ENCODE measurements at regions not wholly inside any gene's neighbourhood (a gene's known extent, or its start where the extent isn't known, plus 50 kb on each side); places are given as distances from the start of the nearest gene placed in this dataset.

- H3K9me3 ChIP-seq (ENCODE audit: low read length): no peaks in the 10 kb centered on the region
- H2AFZ ChIP-seq (ENCODE audit: low read length): no peak overlapping the region
- in situ Hi-C loops (cut with HindIII; ENCODE audit: extremely low pct_ligation_motif_present, low pct_unique_long_range_greater_than_20kb): no loop called here
- no peak overlapping the region for H3K4me3 ChIP-seq (replicated peaks in 1 of 3; ENCODE audit: insufficient read depth in 1 of 3, low read depth in 2 of 3, low read length in 3 of 3)
- intact Hi-C loops (cut with micrococcal nuclease; ENCODE audit: unreplicated experiment): no loop called here
- H3K4me2 ChIP-seq (ENCODE audit: low read depth, low read length): no peak overlapping the region
- ChIA-PET CTCF (ENCODE audit: low intra/inter-chr PET ratio, low total read pairs) (no interaction called here), POLR2A (no interaction called here)
- DNase-seq (ENCODE audit: low spot score) (no peak), ATAC-seq (no peak), FAIRE-seq (no peak)
- no peaks in the 10 kb centered on the region for H3K36me3 ChIP-seq (replicated peaks in 1 of 2; ENCODE audit: control insufficient read depth in 1 of 2, insufficient read depth in 2 of 2, low read length in 2 of 2)
- H3K79me2 ChIP-seq (ENCODE audit: insufficient read depth, low read length): no peaks in the 10 kb centered on the region
- WGBS (ENCODE audit: low lambda C conversion rate): 69% methylated on average over 27 of the region's 34 CpGs
- H3K4me1 ChIP-seq (ENCODE audit: insufficient read depth, low read length): peaks cover 10% of the 10 kb centered on the region
- H4K20me1 ChIP-seq (ENCODE audit: insufficient read depth, low read length): no peaks in the 10 kb centered on the region
- no peaks in the 10 kb centered on the region for H3K27me3 ChIP-seq (ENCODE audit: control insufficient read depth in 1 of 2, insufficient read depth in 2 of 2, low read length in 2 of 2)
- TF ChIP-seq RNF2 (conservative IDR thresholded peaks at IDR 0.05; ENCODE audit: low read depth) (no peak), ZNF335 (CRISPR knock-in tag; IDR thresholded peaks at IDR 0.05) (no peak), ZNF343 (CRISPR knock-in tag; IDR thresholded peaks at IDR 0.05) (no peak), PHF21A (CRISPR knock-in tag; IDR thresholded peaks at IDR 0.05) (no peak), ZNF276 (CRISPR knock-in tag; IDR thresholded peaks at IDR 0.05; ENCODE audit: low read depth) (no peak), RFX1 (IDR thresholded peaks at IDR 0.05) (no peak), TEAD3 (CRISPR knock-in tag; optimal IDR thresholded peaks at IDR 0.05; ENCODE audit: borderline replicate concordance) (no peak), ZBTB42 (CRISPR knock-in tag; IDR thresholded peaks at IDR 0.05) (no peak), TFAP4 (IDR thresholded peaks at IDR 0.05; ENCODE audit: borderline replicate concordance, low read depth) (no peak), PBX3 (CRISPR knock-in tag; IDR thresholded peaks at IDR 0.05; ENCODE audit: borderline replicate concordance) (no peak)
- TF ChIP-seq, protein P1, sequence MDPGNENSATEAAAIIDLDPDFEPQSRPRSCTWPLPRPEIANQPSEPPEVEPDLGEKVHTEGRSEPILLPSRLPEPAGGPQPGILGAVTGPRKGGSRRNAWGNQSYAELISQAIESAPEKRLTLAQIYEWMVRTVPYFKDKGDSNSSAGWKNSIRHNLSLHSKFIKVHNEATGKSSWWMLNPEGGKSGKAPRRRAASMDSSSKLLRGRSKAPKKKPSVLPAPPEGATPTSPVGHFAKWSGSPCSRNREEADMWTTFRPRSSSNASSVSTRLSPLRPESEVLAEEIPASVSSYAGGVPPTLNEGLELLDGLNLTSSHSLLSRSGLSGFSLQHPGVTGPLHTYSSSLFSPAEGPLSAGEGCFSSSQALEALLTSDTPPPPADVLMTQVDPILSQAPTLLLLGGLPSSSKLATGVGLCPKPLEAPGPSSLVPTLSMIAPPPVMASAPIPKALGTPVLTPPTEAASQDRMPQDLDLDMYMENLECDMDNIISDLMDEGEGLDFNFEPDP (CRISPR knock-in tag; conservative IDR thresholded peaks at IDR 0.05): no peak
- H3K9ac ChIP-seq (ENCODE audit: insufficient read depth, low read depth, low read length): no peak overlapping the region
- no TSS peak for BruUV-seq (replicated peaks)
- H3K27ac ChIP-seq (ENCODE audit: extremely low read length, insufficient read depth, low read length): no peak overlapping the region
Observed at GRCh38 chr16:5186381-5186903, 88.8 kb upstream of the EEF2KMT start.

Data from HepG2 (cell line).